Esophagus (tissue), 2 donors: ENCODE measurements at regions not wholly inside any gene's neighbourhood (a gene's known extent, or its start where the extent isn't known, plus 50 kb on each side); places are given as distances from the start of the nearest gene placed in this dataset.

ENCODE experiments used
- H3K27ac ChIP-seq, 2 donors: one replicate each; pipeline ENCODE4 v1.5.1; 2013; ENCODE audit warnings: low read depth in 2 of 2, mild to moderate bottlenecking in 2 of 2, inconsistent platforms in 1 of 2, low read length in 1 of 2, moderate library complexity in 1 of 2
- H3K27me3 ChIP-seq, 2 donors: one replicate each; pipeline ENCODE4 v1.6.1; 2013; ENCODE audit warnings: low read length in 2 of 2, control low read depth in 1 of 2, mild to moderate bottlenecking in 1 of 2; ENCODE audit not compliant: insufficient read depth in 2 of 2, control insufficient read depth in 1 of 2
- H3K36me3 ChIP-seq, 2 donors: one replicate each; pipeline ENCODE4 v1.6.1; 2013; ENCODE audit warnings: low read length in 1 of 2; ENCODE audit not compliant: control insufficient read depth in 2 of 2, insufficient read depth in 2 of 2
- H3K4me1 ChIP-seq, 2 donors: one replicate each; pipeline ENCODE4 v1.6.1; 2013; ENCODE audit warnings: low read length in 1 of 2; ENCODE audit not compliant: control insufficient read depth in 2 of 2, insufficient read depth in 2 of 2
- H3K4me3 ChIP-seq, 2 donors: one replicate each; pipeline ENCODE4 v1.5.1; 2013; ENCODE audit warnings: low read length in 2 of 2, mild to moderate bottlenecking in 2 of 2, low read depth in 1 of 2, moderate library complexity in 1 of 2
- H3K9me3 ChIP-seq, 2 donors: one replicate each; pipeline ENCODE4 v1.6.1; 2013; ENCODE audit warnings: mild to moderate bottlenecking in 2 of 2, low read depth in 1 of 2, low read length in 1 of 2, moderate library complexity in 1 of 2; ENCODE audit not compliant: control insufficient read depth in 2 of 2, insufficient read depth in 1 of 2
- WGBS, 2 donors: extraction: QIAGEN DNeasy Blood & Tissue Kit; methylation state at CpG; one replicate each; pipeline ENCODE4 v1.1.7; 2013; 5-methylcytosine and 5-hydroxymethylcytosine counted together
- donor health status: healthy with polysubstance abuse.
- donor health status: Bipolar disorder and iron deficiency.

GRCh38 chr2:180583441-180584140 is 396.8 kb upstream of the UBE2E3 start:
- H3K27me3 ChIP-seq: no peaks in the 10 kb centered on the region

GRCh38 chr2:180579388-180579787 is 401.0 kb upstream of the UBE2E3 start:
- Histone ChIP-seq H3K9me3 (no peaks in the 10 kb centered on the region), H3K27me3 (no peaks in the 10 kb centered on the region), H3K27ac (no peak overlapping the region), H3K4me1 (no peaks in the 10 kb centered on the region), H3K36me3 (no peaks in the 10 kb centered on the region), H3K4me3 (no peak overlapping the region)
- 69% methylated on average over 2 of the region's 2 CpGs for WGBS, 2 donors

More at GRCh38 chr2:180583441-180584140, 396.8 kb upstream of the UBE2E3 start:
- no peak overlapping the region for H3K4me3 ChIP-seq
- WGBS, 2 donors: 81 to 83% methylated on average over 2 of the region's 2 CpGs
- H3K27ac ChIP-seq: no peak overlapping the region
- H3K36me3 ChIP-seq: no peaks in the 10 kb centered on the region
- no peaks in the 10 kb centered on the region for H3K4me1 ChIP-seq
- H3K9me3 ChIP-seq: no peaks in the 10 kb centered on the region

- H3K9me3 ChIP-seq: no peaks in the 10 kb centered on the region
- H3K36me3 ChIP-seq: no peaks in the 10 kb centered on the region
- no peak overlapping the region for H3K4me3 ChIP-seq
- WGBS, 2 donors: 86 to 92% methylated on average over 1 of the region's 1 CpG
- no peaks in the 10 kb centered on the region for H3K27me3 ChIP-seq
- H3K27ac ChIP-seq: no peak overlapping the region
- H3K4me1 ChIP-seq: no peaks in the 10 kb centered on the region
These were observed 402.0 kb upstream of the UBE2E3 start for GRCh38 chr2:180578441-180578840.

- no peaks in the 10 kb centered on the region for H3K9me3 ChIP-seq
- 51 to 56% methylated on average over 3 of the region's 3 CpGs for WGBS, 2 donors
- H3K4me1 ChIP-seq: no peaks in the 10 kb centered on the region
- no peak overlapping the region for H3K4me3 ChIP-seq
- no peak overlapping the region for H3K27ac ChIP-seq
- no peaks in the 10 kb centered on the region for H3K36me3 ChIP-seq
- no peaks in the 10 kb centered on the region for H3K27me3 ChIP-seq
These were observed 402.8 kb upstream of the UBE2E3 start for GRCh38 chr2:180577567-180577966.

GRCh38 chr2:180573951-180574350 is 406.5 kb upstream of the UBE2E3 start:
- H3K4me3 ChIP-seq: no peak overlapping the region

GRCh38 chr2:180572346-180572745 is 408.1 kb upstream of the UBE2E3 start:
- Histone ChIP-seq H3K27ac (no peak overlapping the region), H3K4me3 (no peak overlapping the region), H3K4me1 (no peaks in the 10 kb centered on the region), H3K9me3 (no peaks in the 10 kb centered on the region), H3K27me3 (no peaks in the 10 kb centered on the region), H3K36me3 (no peaks in the 10 kb centered on the region)

More at GRCh38 chr2:180573951-180574350, 406.5 kb upstream of the UBE2E3 start:
- Histone ChIP-seq H3K27me3 (no peaks in the 10 kb centered on the region), H3K27ac (no peak overlapping the region), H3K36me3 (no peaks in the 10 kb centered on the region), H3K4me1 (no peaks in the 10 kb centered on the region), H3K9me3 (no peaks in the 10 kb centered on the region)
- 35 to 45% methylated on average over 3 of the region's 3 CpGs for WGBS, 2 donors

- H3K27me3 ChIP-seq: no peaks in the 10 kb centered on the region
- H3K36me3 ChIP-seq: no peaks in the 10 kb centered on the region
- no peak overlapping the region for H3K4me3 ChIP-seq
- no peaks in the 10 kb centered on the region for H3K9me3 ChIP-seq
- no peak overlapping the region for H3K27ac ChIP-seq
- H3K4me1 ChIP-seq: no peaks in the 10 kb centered on the region
- WGBS, 2 donors: 38 to 50% methylated on average over 2 of the region's 2 CpGs
These were observed 408.8 kb upstream of the UBE2E3 start for GRCh38 chr2:180571559-180571958.

GRCh38 chr2:180570864-180571263 is 409.5 kb upstream of the UBE2E3 start:
- Histone ChIP-seq H3K4me1 (no peaks in the 10 kb centered on the region), H3K27ac (no peak overlapping the region), H3K27me3 (no peaks in the 10 kb centered on the region), H3K9me3 (no peaks in the 10 kb centered on the region), H3K36me3 (no peaks in the 10 kb centered on the region), H3K4me3 (no peak overlapping the region)
- WGBS, 2 donors: 77 to 90% methylated on average over 3 of the region's 3 CpGs

- H3K36me3 ChIP-seq: no peaks in the 10 kb centered on the region
- no peak overlapping the region for H3K27ac ChIP-seq
- 95 to 97% methylated on average over 2 of the region's 2 CpGs for WGBS, 2 donors
- H3K4me1 ChIP-seq: no peaks in the 10 kb centered on the region
- H3K4me3 ChIP-seq: no peak overlapping the region
- H3K9me3 ChIP-seq: no peaks in the 10 kb centered on the region
- H3K27me3 ChIP-seq: no peaks in the 10 kb centered on the region
These were observed 416.4 kb upstream of the UBE2E3 start for GRCh38 chr2:180564051-180564450.

GRCh38 chr2:180562378-180562777 is 418.0 kb upstream of the UBE2E3 start:
- Histone ChIP-seq H3K4me3 (no peak overlapping the region), H3K36me3 (no peaks in the 10 kb centered on the region), H3K9me3 (no peaks in the 10 kb centered on the region), H3K27ac (no peak overlapping the region), H3K27me3 (no peaks in the 10 kb centered on the region), H3K4me1 (no peaks in the 10 kb centered on the region)
- 50 to 52% methylated on average over 3 of the region's 3 CpGs for WGBS, 2 donors
